COR-L47 (cell line): ENCODE measurements at regions not wholly inside any gene's neighbourhood (a gene's known extent, or its start where the extent isn't known, plus 50 kb on each side); places are given as distances from the start of the nearest gene placed in this dataset.
"Not testable (repeated sequence)": the region's sequence is repeated elsewhere in the genome, so short reads cannot be mapped to it uniquely, and the experiment has no call there.

Source experiments
- DNase-seq: peaks from one replicate; lab custom pipeline; 2025; lab: John Stamatoyannopoulos, UW

GRCh38 chr13:99075268-99076191 is 97.7 kb upstream of the DOCK9 start:
- no peak for DNase-seq

DNA sequence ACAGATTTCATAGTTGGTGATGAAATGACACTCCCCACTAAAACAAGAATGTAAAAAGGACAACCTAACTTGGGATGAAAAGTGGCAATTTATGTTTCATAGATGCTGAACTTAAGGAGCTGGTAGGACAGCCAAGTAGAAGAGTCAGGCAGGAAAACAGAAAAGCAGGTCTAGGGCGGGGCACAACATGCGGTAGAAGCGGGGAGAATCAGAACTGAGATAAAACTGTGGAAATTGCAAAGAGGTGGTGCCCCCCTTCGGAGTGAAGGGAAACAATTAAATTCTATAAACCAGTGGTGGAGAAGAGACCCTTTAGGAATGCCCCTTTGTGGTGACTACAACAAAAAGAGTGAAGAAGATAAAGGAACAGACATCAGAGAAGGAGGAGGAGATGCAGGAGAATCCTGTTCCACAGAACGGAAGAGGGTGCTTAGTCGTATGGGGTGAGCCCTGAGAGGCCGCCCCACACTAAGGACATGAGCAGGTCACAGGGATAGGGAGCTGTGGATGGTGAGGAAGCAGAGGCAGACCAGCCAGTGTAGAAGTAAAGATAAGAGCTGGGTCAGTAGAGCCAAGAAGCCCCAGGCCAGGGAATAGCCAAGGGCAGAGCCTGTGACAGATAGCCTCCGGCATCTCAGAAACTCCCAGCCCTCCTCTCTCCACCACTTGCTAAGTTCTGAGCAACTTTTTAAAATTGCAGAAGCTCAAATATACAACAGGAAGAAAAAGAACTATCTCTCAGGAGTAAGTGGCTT is 100.3 kb upstream of the DOCK9 start:
- no peak for DNase-seq

DNA sequence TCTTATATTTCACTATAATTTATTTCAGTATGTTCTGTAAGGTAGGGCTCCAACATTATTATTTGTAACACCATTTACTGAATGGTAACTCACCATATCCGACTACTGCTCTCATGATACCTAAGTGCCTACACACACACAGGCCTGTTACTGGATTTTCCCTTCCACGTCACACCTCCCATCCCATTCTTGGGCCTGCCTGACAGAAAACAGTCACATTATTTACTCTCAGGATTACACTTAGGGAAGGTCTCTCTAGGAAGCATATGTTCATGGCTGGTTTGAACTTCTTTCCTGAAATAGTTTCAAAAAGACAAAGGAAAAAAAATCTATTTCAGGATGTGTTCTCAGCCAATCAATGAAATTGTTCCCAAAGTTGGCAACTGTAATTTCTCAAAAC is 102.3 kb upstream of the DOCK9 start:
- DNase-seq = no peak

DNA sequence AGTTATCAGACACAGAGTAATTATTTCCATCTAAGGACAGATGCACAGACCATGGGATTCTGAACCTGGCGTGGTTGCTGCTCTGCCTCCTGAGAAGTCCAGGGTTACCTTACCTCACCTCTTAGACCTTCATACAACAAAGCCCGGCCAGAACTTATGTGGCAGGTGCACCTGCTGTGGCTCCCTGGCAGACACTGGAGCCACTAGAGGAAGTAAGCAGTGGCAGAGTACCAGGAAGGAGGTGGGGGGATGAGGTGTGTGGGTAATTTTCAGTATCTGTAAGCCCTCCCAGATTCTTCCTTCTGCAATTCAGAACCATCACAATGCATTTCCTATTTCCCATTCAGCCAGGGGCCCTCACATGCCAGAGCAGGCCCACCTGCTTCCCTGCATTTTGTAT is 106.1 kb upstream of the DOCK9 start:
- DNase-seq = peak; percentile 15

GRCh38 chr13:99085139-99085807 is 107.4 kb upstream of the DOCK9 start:
- no peak for DNase-seq

DNA sequence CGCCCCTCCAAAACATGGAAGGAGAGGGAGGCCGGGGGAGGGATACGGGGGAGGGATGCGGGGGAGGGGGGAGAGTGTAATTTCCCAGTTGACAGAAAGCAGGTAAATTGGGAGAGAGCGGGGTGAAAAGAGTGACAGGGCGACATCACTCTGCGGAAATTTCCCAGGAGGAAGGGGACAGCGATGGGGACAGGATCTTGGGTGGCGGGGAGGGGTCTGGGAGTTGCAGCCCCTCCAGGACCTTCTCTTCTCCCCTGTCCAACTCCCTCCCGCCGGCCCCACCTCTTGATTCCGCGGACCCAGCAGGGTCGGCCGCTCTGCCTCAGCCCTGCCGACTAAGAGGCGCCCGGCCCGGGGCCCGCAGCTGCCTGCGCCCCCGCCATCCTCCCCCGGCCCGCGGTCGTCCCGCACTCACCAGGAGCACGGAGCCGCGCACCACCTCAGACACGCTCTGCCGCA is 108.0 kb upstream of the DOCK9 start:
- no peak for DNase-seq

DNA sequence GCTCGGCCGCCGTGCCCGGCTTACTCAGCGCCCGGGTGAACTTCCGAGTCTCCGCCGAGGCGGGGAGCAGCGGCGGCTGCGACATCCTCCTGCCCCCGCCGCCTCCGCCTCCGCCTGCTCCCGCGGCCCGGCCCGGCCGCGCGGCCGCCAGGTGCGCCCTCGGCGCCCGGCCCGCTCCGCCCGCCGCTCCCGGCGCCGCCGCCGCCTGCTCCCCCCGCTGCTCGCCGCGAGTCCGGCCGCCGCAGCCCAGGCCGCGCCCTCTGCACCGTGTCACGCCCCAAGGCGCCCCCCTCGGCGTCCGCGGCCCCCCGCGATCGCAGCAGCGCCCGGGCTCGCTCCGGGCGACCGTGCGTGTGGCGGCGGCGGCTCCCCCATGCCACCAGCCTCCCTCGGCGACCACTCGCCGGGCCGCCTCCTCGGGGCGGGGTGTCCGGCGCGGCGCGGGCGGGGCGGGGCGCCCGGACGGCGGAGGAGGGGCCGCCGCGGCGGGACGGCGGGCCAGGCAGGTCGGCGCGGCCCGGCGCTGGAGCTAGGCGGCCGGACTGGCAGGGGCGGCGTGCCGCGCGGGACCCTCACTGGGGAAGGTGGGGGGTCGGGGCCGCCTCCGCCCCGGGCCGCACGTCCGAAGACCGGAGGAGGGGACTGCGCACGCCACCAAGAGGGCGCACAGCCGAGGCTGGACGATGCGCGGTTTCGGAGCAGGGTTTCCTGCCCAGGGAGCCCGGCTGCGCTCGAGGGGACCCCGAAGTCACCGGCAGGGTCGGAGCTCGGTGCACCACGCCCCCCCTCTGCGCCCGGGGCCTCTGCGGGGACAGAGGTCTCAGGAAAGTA is 108.6 kb upstream of the DOCK9 start:
- peak; percentile 48 for DNase-seq

DNA sequence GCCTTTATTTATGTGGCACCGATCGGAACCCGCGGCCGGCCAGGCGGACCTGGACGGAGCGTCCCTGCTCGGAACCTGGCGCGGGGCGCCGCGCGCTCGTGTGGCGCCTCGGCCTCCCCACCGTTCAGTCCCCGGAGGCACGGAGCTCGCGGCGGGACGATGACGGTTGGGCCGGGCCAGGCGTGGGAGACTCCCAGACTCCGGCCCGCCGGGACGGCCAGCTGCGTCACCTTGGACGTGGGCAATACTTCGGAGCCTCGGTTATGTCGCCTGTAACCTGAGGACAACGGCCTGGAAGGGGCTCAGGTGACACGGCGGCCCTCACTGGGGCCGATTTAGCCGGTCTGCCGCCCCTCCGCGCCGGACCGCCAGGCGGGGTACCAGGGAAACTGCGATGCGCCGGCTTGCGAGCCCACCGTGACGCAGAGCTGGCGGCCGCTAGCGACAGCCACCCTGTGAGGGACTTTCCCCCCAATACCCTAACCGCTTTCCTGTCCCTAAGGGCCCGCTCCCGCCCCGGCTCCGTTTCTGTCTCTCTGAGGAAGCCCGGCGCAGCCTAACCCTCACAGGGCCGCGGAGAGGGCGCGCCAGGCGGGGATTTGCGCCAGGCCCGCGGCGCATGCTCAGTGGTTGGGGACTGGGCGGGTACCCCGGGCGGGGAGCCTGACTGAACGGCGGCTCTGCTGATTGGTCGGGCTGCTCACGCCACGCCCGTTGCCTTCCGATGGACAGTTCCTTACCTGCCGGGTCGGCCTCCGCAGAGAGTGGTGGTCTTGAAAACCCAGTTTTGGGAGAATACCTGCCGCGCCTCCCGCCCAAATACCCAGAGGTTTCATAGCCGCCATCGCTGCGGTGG is 109.5 kb upstream of the DOCK9 start:
- DNase-seq = peak; percentile 93

DNA sequence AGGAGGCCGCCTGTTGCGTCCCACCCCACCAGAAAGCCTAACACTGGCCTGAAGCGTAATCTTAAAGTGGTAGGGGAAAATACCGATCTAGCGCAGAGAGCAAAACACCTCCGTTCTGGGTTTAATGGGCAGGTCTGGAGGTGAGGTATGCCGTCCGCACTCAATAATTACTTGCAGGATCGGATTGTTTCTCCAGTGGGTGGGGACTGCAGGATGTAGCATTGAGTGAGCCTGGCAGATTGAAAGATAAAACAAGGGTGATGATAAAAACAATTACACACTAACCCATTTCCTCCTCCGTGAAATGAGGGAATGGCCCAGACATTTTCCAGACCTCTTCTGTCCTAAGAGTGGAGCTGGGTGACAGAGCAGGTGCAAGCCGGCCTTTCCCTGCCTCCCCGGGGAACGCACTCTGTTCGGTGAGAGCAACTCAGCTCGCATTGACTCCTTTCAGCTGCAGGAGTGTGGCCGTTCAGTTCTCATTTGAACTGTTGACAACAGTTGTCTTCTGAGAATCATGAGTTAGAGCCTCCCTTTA is 110.2 kb upstream of the DOCK9 start:
- peak; percentile 30 for DNase-seq

DNA sequence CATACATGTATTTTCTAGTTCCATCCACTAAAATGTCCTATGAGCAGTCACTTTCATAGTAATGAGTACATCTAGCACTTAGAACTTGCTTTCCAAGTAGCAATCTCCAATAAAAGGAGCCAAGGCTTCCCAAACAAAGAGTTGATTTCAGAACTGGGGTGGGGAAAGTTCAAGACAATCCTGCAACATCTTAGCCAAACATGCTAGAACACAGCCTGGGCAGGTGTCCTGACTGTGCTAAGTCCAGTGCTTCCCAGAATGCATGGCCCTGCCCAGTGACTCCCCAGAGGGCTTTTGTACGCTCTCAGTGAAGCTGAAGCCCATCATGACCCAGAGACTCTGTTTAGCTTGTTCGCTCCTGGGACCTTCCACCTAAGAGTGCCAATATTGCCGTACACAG is 106.7 kb upstream of the UBAC2 start:
- DNase-seq = no peak

DNA sequence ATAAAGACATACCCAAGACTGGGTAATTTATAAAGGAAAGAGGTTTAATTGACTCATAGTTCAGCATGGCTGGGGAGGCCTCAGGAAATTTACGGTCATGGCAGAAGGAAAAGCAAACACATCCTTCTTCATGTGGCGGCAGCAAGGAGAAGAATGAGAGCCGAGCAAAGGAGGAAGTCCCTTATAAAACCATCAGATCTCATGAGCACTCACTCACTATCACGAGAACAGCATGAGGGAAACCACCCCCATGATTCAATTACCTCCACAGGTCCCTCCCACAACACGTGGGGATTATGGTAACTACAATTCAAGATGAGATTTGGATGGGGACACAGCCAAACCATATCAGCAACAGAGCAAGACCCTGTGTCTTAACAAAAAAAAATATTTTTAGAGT is 98.8 kb upstream of the UBAC2 start:
- not testable (repeated sequence) for DNase-seq

DNA sequence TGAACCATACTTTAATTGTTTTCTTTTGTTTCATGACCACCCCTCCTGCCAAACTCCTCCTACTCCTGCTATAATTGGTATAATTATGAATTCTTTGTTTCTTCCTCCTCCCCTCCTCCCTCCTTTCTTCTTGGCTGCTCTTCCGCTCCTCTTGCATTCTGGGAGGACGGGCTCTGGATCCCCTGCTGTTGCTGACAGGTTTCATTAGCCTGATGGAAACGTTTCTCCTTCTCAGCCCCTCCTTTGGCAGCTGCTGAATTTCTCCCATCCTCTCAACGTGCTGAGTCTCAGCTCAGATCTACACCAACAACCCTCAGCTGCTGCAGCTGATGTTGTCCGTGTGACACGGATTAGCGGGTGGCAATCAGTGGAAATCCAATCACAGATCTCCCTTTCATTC is 97.1 kb upstream of the UBAC2 start:
- DNase-seq = peak; percentile 95

DNA sequence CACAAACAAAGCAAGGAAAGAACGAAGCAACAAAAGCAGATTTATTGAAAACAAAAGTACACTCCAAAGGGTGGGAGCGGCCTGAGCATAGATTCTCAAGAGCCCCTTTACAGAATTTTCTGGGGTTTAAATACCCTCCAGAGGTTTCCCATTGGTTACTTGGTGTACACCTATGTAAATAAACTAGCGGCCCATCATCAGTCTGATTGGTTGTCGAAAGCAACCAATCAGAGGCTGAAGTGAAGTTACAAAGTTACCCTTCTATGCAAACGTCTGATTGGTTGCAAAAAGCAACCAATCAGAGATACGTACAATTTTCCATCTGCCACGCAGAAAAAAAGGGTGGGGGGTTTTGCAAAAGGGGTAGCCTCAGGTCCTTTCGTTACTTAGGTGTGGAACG is 96.3 kb upstream of the UBAC2 start:
- no peak for DNase-seq

DNA sequence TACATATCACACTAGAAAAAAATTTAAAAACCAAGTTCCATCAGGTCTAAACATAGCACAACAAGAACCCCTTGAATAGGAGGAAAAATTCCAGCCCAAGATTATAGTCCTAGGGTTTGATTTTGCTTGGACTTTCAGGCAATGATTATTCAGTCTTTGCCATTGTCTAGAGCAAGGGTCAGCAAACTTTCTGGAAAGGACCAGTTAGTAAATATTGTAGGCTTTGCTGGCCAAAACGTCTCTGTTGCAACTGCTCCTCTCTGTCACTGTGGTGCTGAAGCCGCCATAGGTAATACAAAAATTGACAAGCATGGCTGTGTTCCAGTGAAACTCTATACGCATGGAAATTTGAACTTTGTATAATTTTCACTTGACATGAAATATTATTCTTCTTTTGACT is 95.5 kb upstream of the UBAC2 start:
- DNase-seq = no peak

GRCh38 chr13:99113351-99113750 is 87.3 kb upstream of the UBAC2 start:
- DNase-seq = no peak

GRCh38 chr13:99118179-99118578 is 82.5 kb upstream of the UBAC2 start:
- no peak for DNase-seq

GRCh38 chr13:99119656-99120055 is 81.0 kb upstream of the UBAC2 start:
- no peak for DNase-seq

DNA sequence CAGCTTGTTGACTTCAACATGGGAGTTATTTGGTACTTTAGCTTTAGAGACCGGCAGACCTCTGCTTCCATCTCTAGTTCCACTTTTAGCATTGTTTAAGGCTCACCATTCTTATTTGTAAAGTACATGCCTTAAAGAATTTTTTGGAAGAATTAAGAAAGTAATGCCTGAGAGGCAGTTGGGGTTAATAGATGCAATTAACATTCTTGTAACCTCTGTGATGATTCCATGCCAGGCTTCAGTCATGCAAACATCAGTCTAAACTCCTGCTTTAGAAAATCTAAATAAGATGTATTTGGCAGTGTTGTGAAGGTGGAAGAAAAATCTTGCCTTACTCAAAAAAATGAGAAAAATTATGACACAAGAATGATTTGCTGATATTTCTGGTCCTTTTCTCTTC is 79.9 kb upstream of the UBAC2 start:
- DNase-seq = no peak

DNA sequence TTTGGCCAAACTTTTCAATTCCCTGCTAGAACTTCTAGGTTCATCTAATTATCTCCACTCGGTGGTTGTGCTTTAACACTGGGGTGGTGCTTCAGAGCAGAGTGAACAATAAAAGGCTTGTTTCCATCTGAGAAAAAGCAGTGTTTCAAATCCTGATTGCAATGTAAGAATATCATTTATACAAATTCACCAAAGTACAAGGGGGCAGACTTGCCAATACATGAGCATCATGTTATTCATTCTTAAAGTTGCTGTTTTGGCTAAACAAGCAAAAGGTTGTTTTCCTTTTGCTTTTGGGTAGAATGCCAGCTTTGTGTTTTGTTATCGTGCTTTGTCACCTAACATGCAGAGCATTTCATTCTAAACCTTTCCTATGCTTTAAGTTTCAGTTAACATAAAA is 78.5 kb upstream of the UBAC2 start:
- DNase-seq = no peak
